Activated CD4-positive, alpha-beta T cell treated with anti-CD3 and anti-CD28 coated beads, Interleukin-2, amount 50 U/mL, for 24 hours (primary cell): ENCODE measurements at regions not wholly inside any gene's neighbourhood (a gene's known extent, or its start where the extent isn't known, plus 50 kb on each side); places are given as distances from the start of the nearest gene placed in this dataset.
"Not testable (repeated sequence)": the region's sequence is repeated elsewhere in the genome, so short reads cannot be mapped to it uniquely, and the experiment has no call there.

Source experiments
- DNase-seq, 2 donors: peaks; one replicate each; pipeline ENCODE4 v3.0.0-alpha.2; 2020; ENCODE audit warnings: low read depth in 1 of 2, low spot score in 1 of 2

GRCh38 chr7:148507787-148508186 is 82.8 kb upstream of the C7orf33 start:
- no peak for DNase-seq

DNA sequence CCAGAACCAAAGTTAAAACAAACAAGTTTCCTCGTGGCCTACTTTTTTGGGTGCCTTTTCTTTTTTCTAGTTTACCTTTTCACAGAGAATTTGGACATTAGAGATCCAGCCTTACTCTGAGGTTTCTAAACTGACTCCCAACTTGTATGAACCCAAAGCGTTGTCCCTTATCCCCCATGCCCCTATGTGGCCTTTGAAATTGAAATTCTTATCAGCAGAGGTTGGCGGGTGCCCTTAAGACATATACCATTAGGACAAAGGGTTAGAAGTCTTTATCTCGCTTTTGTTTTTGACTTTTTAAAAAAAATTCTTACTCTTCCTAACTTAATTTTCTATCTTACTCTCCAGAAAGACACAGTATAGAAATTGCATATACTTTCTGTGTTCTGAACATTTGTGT is 76.3 kb upstream of the C7orf33 start:
- no peak for DNase-seq

DNA sequence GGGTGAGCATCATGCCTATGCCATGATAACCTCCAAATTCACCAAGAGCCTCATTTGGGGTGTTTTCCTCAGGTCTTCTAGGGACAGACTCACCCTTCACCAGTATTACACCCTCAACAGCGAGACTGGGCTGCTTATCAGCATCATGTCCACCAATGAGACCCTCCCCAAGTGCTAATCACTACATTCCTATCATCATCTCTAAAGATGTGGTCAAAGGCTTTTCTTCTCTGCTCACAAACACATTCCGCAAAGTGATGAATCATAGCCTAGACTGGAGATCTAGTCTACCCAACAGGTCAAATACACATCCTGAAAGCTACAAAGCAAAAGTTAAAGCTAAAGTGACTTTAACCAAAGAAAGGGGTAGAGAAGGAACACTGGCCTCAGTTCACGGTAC is 75.3 kb upstream of the C7orf33 start:
- DNase-seq, result no peak

- no peak for DNase-seq
Measured at GRCh38 chr7:148515728-148516695, 74.6 kb upstream of the C7orf33 start.

DNA sequence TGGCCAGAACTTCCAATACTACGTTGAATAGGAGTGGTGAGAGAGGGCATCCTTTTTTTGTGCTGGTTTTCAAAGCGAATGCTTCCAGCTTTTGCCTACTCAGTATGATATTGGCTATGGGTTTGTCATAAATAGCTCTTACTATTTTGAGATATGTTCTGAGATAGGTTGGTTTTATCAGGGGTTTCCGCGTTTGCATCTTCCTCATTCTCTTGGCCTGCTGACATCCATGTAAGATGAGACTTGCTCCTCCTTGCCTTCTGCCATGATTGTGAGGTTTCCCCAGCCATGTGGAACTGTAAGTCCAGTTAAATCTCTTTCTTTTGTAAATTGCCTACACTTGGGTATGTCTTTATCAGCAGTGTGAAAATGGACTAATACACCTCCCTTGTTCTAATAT is 71.2 kb upstream of the C7orf33 start:
- not testable (repeated sequence) for DNase-seq

- no peak for DNase-seq
Measured at GRCh38 chr7:148521271-148521670, 69.3 kb upstream of the C7orf33 start.

DNA sequence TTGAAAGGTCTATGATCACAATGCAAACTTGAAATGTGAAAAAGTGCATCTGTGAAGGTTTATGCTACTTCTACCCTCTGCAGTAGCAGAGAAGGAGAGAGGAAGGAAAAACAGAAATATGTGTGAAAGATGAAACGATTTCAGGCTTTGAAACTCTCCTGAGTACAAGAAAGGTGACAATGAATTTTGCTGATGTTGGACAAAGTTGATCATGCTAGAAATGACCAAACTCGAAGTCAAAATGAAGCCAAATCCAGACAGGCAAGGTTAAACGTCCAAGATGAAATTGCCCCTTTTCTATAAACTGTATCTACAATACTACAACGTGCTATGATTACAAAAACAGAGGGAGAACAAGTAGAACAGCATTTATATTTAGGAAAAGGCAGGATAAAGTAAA is 67.0 kb upstream of the C7orf33 start:
- no peak for DNase-seq

DNA sequence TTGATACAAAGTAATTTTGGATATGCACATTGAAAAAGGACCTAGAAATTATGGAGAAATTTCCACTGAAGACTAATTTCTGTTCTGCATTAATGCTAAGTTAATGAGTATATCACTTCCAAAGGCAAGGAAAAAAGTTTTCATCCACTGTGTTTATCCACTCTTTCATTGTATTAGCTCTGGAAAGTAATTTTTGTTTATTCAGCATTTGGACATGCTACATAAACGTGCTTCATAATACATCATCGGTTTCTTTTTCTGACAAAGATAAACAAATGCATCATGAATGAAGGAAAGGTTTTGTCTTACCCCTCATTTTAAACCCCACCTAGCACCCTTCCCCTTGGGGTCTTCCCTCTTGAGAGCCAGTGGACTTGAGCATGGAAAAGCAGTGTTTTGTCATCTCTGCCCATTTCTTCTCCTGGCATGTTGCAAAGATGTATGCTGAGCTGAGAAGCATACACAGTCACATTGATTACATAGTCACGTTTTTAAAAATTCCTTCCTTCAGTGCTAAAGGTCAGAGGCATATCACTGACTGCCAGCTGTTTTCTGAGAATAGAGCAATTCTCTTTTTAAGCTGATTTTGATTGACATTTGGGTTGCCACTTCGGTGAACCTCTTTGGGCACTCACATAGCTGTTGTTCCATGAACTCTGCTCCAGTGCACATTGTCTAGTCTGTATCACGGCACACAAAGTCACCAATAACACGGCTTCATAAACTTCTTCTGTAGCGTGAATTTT is 65.9 kb upstream of the C7orf33 start:
- no peak for DNase-seq

GRCh38 chr7:148527717-148528168 is 62.8 kb upstream of the C7orf33 start:
- peak; percentile 61 to 89 for DNase-seq

- peak in 1 of 2 donors; percentile 7 for DNase-seq
Measured at GRCh38 chr7:148535217-148535616, 55.3 kb upstream of the C7orf33 start.

GRCh38 chr7:148537435-148537834 is 53.1 kb upstream of the C7orf33 start:
- DNase-seq, result no peak

DNA sequence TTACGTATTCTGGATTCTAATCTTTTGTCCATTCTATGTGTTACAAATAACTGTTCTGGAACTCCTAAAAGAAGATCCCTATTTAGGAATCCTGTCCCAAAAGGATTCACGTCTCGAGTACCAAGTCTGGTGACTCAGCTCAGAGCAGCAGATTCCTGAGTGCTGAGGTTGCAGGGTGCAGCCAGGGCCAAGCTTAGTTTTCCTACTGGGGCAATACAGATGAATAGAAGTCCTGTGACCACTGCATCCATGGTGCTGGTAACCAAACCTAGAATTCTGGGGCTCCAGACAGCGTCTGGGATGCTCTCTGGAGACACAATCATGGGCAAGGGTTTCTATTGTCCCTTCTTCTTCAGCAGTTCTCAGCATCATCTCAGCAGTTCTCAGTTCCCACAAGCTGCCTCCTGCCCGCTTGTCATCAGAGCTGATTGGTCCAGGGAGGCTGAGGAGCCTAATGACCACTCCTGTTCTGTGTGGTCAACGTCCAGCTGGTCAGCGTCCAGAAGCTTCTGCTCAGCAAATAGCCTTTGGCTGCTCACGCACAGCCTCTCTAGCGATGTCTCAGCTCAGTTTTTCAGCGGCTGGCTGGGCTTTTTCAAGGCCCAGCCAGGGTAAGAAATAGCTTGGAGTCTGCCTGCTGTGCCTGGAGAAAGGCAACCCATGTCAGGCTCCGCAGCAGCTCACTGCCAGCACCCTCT is 50.4 kb upstream of the C7orf33 start:
- DNase-seq, result no peak
